Endothelial cell of umbilical vein (primary cell): ENCODE measurements at regions not wholly inside any gene's neighbourhood (a gene's known extent, or its start where the extent isn't known, plus 50 kb on each side); places are given as distances from the start of the nearest gene placed in this dataset.

Experiments
- BruUV-seq: library from RNA; stranded (reverse); fragments of 400-500 nt; replicated peaks from 2 replicates; lab custom pipeline; 2021; lab: Mats Ljungman, UMichigan
- CTCF ChIA-PET: fragments of 300-600, 350-600 bp; sonication (Branson Sonifier 250); formaldehyde crosslinking; loops from one replicate; lab custom pipeline; 2021; ENCODE audit warnings: antibody characterized with exemption, inconsistent platforms; lab: Charles Lee
- POLR2A ChIA-PET: fragments of 300-600, 350-600 bp; sonication (Branson Sonifier 250); formaldehyde crosslinking; loops from one replicate; lab custom pipeline; 2021; ENCODE audit warnings: antibody characterized with exemption, inconsistent platforms; lab: Charles Lee
- DNase-seq: peaks from one replicate; pipeline ENCODE4 v3.0.0-alpha.2; 2011; ENCODE audit warnings: low read depth, low spot score
- FAIRE-seq: peaks from 2 replicates; lab custom pipeline; 2011; peaks lifted over from hg19 to GRCh38; lab: Jason Lieb, UNC
- H2AFZ ChIP-seq: 2 replicates; pipeline ENCODE4 v1.6.0; 2012; ENCODE audit warnings: low read depth, low read length, control low read depth, inconsistent platforms
- H3K27ac ChIP-seq: 2 replicates; pipeline ENCODE4 v1.5.1; 2011; ENCODE audit warnings: low read depth, mild to moderate bottlenecking, control low read depth, low read length, moderate library complexity; ENCODE audit not compliant: insufficient read depth
- H3K27me3 ChIP-seq, 2 experiments: 2 replicates each; pipeline versions ENCODE4 v1.6.0 to v1.6.1; 2011; ENCODE audit warnings: low read length in 2 of 2, mixed read lengths in 1 of 2; ENCODE audit not compliant: control insufficient read depth in 2 of 2, insufficient read depth in 2 of 2
- H3K36me3 ChIP-seq, 2 experiments: 2 replicates in 1 of 2; 3 replicates in 1 of 2; pipeline ENCODE4 v1.5.1; 2011; ENCODE audit warnings: low read length in 2 of 2, mild to moderate bottlenecking in 1 of 2, moderate library complexity in 1 of 2; ENCODE audit not compliant: control insufficient read depth in 2 of 2, insufficient read depth in 2 of 2; ENCODE audit errors: extremely low read depth in 1 of 2
- H3K4me1 ChIP-seq: 3 replicates; pipeline ENCODE4 v1.5.1; 2011; ENCODE audit warnings: mild to moderate bottlenecking, low read length; ENCODE audit not compliant: control insufficient read depth, insufficient read depth; ENCODE audit errors: extremely low read depth
- H3K4me2 ChIP-seq: 2 replicates; pipeline ENCODE4 v1.6.1; 2011; ENCODE audit warnings: low read length, control low read depth, mixed read lengths; ENCODE audit not compliant: insufficient read depth
- H3K4me3 ChIP-seq, 3 experiments: fragments of 200-600 bp in 1 of 3; sonication (generic), shearing (Covaris generic) in 1 of 3; replicated peaks in 1 of 3; 2 replicates each; pipeline ENCODE4 v1.5.1; 2011 to 2016; ENCODE audit warnings: control low read depth in 3 of 3, low read length in 3 of 3, mild to moderate bottlenecking in 2 of 3, inconsistent platforms in 1 of 3, low read depth in 1 of 3, moderate library complexity in 1 of 3; ENCODE audit not compliant: insufficient read depth in 1 of 3
- H3K79me2 ChIP-seq: 2 replicates; pipeline ENCODE4 v1.6.0; 2012; ENCODE audit warnings: low read length, inconsistent platforms; ENCODE audit not compliant: control insufficient read depth, insufficient read depth
- H3K9ac ChIP-seq: replicated peaks from 2 replicates; pipeline ENCODE3; 2011; ENCODE audit warnings: low read length, control low read depth; ENCODE audit not compliant: insufficient read depth; ENCODE audit errors: extremely low read depth
- H3K9me1 ChIP-seq: replicated peaks from 3 replicates; pipeline ENCODE4 v1.6.0; 2011; ENCODE audit warnings: mild to moderate bottlenecking, low read length; ENCODE audit not compliant: control insufficient read depth, insufficient read depth; ENCODE audit errors: extremely low read depth
- H3K9me3 ChIP-seq: replicated peaks from 2 replicates; pipeline ENCODE4 v1.5.1; 2012; ENCODE audit warnings: low read length, inconsistent platforms; ENCODE audit not compliant: control insufficient read depth, insufficient read depth
- H4K20me1 ChIP-seq: replicated peaks from 2 replicates; pipeline ENCODE3; 2011; ENCODE audit warnings: mild to moderate bottlenecking, low read length; ENCODE audit not compliant: control insufficient read depth, insufficient read depth; ENCODE audit errors: extremely low read depth
- EZH2 ChIP-seq: IDR thresholded peaks from 2 replicates; pipeline ENCODE4 v1.6.1; 2012; ENCODE audit warnings: borderline replicate concordance, low read depth, mild to moderate bottlenecking, moderate library complexity, low read length, inconsistent platforms; ENCODE audit not compliant: severe bottlenecking
- FOS ChIP-seq: IDR thresholded peaks from 2 replicates; pipeline ENCODE4 v1.6.1; 2011; ENCODE audit warnings: mild to moderate bottlenecking, low read length, moderate library complexity, borderline replicate concordance; ENCODE audit not compliant: insufficient read depth
- GATA2 ChIP-seq: IDR thresholded peaks from 2 replicates; pipeline ENCODE4 v1.7.0; 2011; ENCODE audit warnings: low read depth, mild to moderate bottlenecking, moderate library complexity, mixed read lengths, low read length; ENCODE audit not compliant: insufficient read length, insufficient read depth
- JUN ChIP-seq: IDR thresholded peaks from 2 replicates; pipeline ENCODE4 v1.6.1; 2011; ENCODE audit warnings: borderline replicate concordance, low read depth; ENCODE audit not compliant: insufficient read length, insufficient read depth
- MYC ChIP-seq: IDR thresholded peaks from one replicate; pipeline ENCODE4 v1.6.1; 2011; ENCODE audit warnings: mild to moderate bottlenecking, low read depth, low read length
- POLR2A ChIP-seq: IDR thresholded peaks from 2 replicates; pipeline ENCODE4 v1.6.1; 2012; ENCODE audit warnings: low read depth, mild to moderate bottlenecking, control low read depth, low read length
- POLR2AphosphoS5 ChIP-seq: IDR thresholded peaks from 2 replicates; pipeline ENCODE4 v1.6.1; 2012; ENCODE audit warnings: low read depth, mild to moderate bottlenecking, control low read depth, low read length, moderate library complexity; ENCODE audit not compliant: insufficient read depth
- dilution Hi-C: fragments of 300-500 bp; cut with MboI; formaldehyde crosslinking; loops from one replicate; pipeline ENCODE4 v1.15.0; 2019; ENCODE audit warnings: low sequenced_read_pairs; ENCODE audit not compliant: extremely low pct_ligation_motif_present
- intact Hi-C: fragments of 100-400 bp; cut with micrococcal nuclease; formaldehyde crosslinking; loops from one replicate; pipeline ENCODE4 v1.10.0; 2022
- TF ChIP-seq, protein P1 (sequence below), 2 donors: IDR thresholded peaks; 1 replicate in 1 of 2; 2 replicates in 1 of 2; pipeline ENCODE4 v1.5.1; 2011; ENCODE audit warnings: low read length in 2 of 2, mild to moderate bottlenecking in 2 of 2, moderate library complexity in 2 of 2, control low read depth in 1 of 2, inconsistent platforms in 1 of 2, low read depth in 1 of 2; ENCODE audit not compliant: insufficient read depth in 1 of 2; ENCODE audit errors: extremely low read depth in 1 of 2
- TF ChIP-seq, protein P2 (sequence below): IDR thresholded peaks from 2 replicates; pipeline ENCODE4 v1.6.1; 2011; ENCODE audit not compliant: insufficient read depth, insufficient read length

DNA sequence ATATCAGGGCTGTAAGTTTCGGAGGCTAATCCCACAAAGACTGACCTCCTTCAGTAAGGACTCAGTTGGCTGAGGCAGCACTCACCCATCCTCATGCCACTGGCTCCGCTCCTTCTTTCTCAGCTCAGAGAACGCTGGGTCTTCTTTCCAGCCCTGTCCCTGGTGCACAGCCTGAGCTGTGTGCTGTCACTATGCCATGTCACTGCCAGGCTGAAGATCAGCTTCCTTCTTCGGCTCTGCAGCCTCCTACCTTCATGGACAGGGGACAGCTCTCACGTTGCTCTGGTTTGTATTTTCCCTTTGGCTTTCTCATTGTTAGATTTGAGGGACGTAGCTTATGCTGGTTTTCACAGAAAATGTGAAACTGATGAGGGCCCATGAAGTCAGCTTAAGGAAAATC lies 437.3 kb downstream of the GLRX3 start:
- no peak for TF ChIP-seq MYC
- no peak for TF ChIP-seq EZH2
- TF ChIP-seq, protein P1, sequence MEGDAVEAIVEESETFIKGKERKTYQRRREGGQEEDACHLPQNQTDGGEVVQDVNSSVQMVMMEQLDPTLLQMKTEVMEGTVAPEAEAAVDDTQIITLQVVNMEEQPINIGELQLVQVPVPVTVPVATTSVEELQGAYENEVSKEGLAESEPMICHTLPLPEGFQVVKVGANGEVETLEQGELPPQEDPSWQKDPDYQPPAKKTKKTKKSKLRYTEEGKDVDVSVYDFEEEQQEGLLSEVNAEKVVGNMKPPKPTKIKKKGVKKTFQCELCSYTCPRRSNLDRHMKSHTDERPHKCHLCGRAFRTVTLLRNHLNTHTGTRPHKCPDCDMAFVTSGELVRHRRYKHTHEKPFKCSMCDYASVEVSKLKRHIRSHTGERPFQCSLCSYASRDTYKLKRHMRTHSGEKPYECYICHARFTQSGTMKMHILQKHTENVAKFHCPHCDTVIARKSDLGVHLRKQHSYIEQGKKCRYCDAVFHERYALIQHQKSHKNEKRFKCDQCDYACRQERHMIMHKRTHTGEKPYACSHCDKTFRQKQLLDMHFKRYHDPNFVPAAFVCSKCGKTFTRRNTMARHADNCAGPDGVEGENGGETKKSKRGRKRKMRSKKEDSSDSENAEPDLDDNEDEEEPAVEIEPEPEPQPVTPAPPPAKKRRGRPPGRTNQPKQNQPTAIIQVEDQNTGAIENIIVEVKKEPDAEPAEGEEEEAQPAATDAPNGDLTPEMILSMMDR (IDR thresholded peaks at IDR 0.05; ENCODE audit: extremely low read depth in 1 of 2, insufficient read depth in 1 of 2, low read depth in 1 of 2, low read length in 2 of 2): no peak
- no peak for TF ChIP-seq JUN
- no peak for TF ChIP-seq FOS
- TF ChIP-seq GATA2: no peak
- TF ChIP-seq POLR2A: no peak
- TF ChIP-seq, protein P2, sequence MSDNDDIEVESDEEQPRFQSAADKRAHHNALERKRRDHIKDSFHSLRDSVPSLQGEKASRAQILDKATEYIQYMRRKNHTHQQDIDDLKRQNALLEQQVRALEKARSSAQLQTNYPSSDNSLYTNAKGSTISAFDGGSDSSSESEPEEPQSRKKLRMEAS: no peak
- TF ChIP-seq POLR2AphosphoS5: no peak
- Histone ChIP-seq H2AFZ (no peak overlapping the region), H3K9me3 (peaks cover 8% of the 10 kb centered on the region), H3K79me2 (no peaks in the 10 kb centered on the region), H3K4me1 (no peaks in the 10 kb centered on the region), H3K27ac (no peak overlapping the region), H3K9me1 (no peaks in the 10 kb centered on the region), H3K9ac (no peak overlapping the region), H3K4me3 (no peak overlapping the region), H4K20me1 (no peaks in the 10 kb centered on the region), H3K36me3 (no peaks in the 10 kb centered on the region), H3K27me3 (no peaks in the 10 kb centered on the region), H3K4me2 (no peak overlapping the region)
- dilution Hi-C loops (no loop called here), intact Hi-C loops (no loop called here)
- ChIA-PET CTCF (no interaction called here), POLR2A (no interaction called here)
- FAIRE-seq (no peak), DNase-seq (no peak)
- no TSS peak for BruUV-seq
